Liver (tissue), 8 donors: ENCODE measurements at regions not wholly inside any gene's neighbourhood (a gene's known extent, or its start where the extent isn't known, plus 50 kb on each side); places are given as distances from the start of the nearest gene placed in this dataset.

ENCODE experiments used
- DNase-seq: peaks from one replicate; pipeline ENCODE4 v3.0.0-alpha.2; 2017; ENCODE audit warnings: low spot score
- H3K27ac ChIP-seq, 2 donors: one replicate each; pipeline ENCODE4 v1.7.0; 2013; ENCODE audit warnings: inconsistent platforms in 2 of 2, low read length in 2 of 2, control low read depth in 1 of 2, low read depth in 1 of 2, mild to moderate bottlenecking in 1 of 2
- H3K27me3 ChIP-seq, 4 donors: one replicate each; pipeline versions ENCODE4 v1.6.1 to v1.7.0; 2013; ENCODE audit warnings: low read length in 3 of 4, inconsistent platforms in 1 of 4, mild to moderate bottlenecking in 1 of 4, moderate library complexity in 1 of 4; ENCODE audit not compliant: control insufficient read depth in 4 of 4, insufficient read depth in 4 of 4
- H3K36me3 ChIP-seq, 4 donors: one replicate each; pipeline versions ENCODE4 v1.6.1 to v1.7.0; 2013; ENCODE audit warnings: low read length in 3 of 4, mild to moderate bottlenecking in 3 of 4, low read depth in 1 of 4, moderate library complexity in 1 of 4; ENCODE audit not compliant: control insufficient read depth in 4 of 4, insufficient read depth in 3 of 4
- H3K4me1 ChIP-seq, 4 donors: one replicate each; pipeline versions ENCODE4 v1.6.1 to v1.7.0; 2013; ENCODE audit warnings: low read length in 3 of 4, mild to moderate bottlenecking in 3 of 4, moderate library complexity in 1 of 4; ENCODE audit not compliant: control insufficient read depth in 4 of 4, insufficient read depth in 4 of 4
- H3K4me3 ChIP-seq, 3 donors: one replicate each; pipeline versions ENCODE4 v1.6.1 to v1.7.0; 2013; ENCODE audit warnings: low read length in 3 of 3, control low read depth in 1 of 3, low read depth in 1 of 3, mild to moderate bottlenecking in 1 of 3
- H3K9ac ChIP-seq, 2 donors: one replicate each; pipeline ENCODE4 v1.7.0; 2013; ENCODE audit warnings: low read length in 2 of 2, mild to moderate bottlenecking in 2 of 2, moderate library complexity in 2 of 2, control low read depth in 1 of 2, low read depth in 1 of 2
- H3K9me3 ChIP-seq, 4 donors: one replicate each; pipeline versions ENCODE4 v1.6.1 to v1.7.0; 2013; ENCODE audit warnings: low read length in 3 of 4; ENCODE audit not compliant: control insufficient read depth in 4 of 4
- EGR1 ChIP-seq, 2 donors: IDR thresholded peaks; 2 replicates each; pipeline ENCODE4 v1.6.1; 2016 to 2018; ENCODE audit warnings: antibody characterized with exemption in 2 of 2, low read depth in 2 of 2
- FOXA1 ChIP-seq: IDR thresholded peaks from 2 replicates; pipeline ENCODE4 v1.6.1; 2016; ENCODE audit warnings: antibody characterized with exemption
- FOXA2 ChIP-seq: IDR thresholded peaks from 2 replicates; pipeline ENCODE4 v1.6.1; 2016; ENCODE audit warnings: antibody characterized with exemption
- HNF4A ChIP-seq, 2 donors: conservative IDR thresholded peaks; 2 replicates each; pipeline ENCODE4 v1.6.1; 2016; ENCODE audit warnings: antibody characterized with exemption in 2 of 2, mild to moderate bottlenecking in 2 of 2
- HNF4G ChIP-seq: IDR thresholded peaks from 2 replicates; pipeline ENCODE4 v1.6.1; 2016; ENCODE audit warnings: antibody characterized with exemption
- JUND ChIP-seq, 2 donors: IDR thresholded peaks; 2 replicates each; pipeline ENCODE4 v1.6.1; 2016; ENCODE audit warnings: antibody characterized with exemption in 2 of 2
- NR2F2 ChIP-seq: IDR thresholded peaks from 2 replicates; pipeline ENCODE4 v1.6.1; 2016; ENCODE audit warnings: antibody characterized with exemption
- RAD21 ChIP-seq, 2 donors: IDR thresholded peaks; 2 replicates each; pipeline ENCODE4 v1.6.1; 2016; ENCODE audit warnings: antibody characterized with exemption in 2 of 2, mild to moderate bottlenecking in 2 of 2
- SP1 ChIP-seq: IDR thresholded peaks from 2 replicates; pipeline ENCODE4 v1.6.1; 2018; ENCODE audit warnings: antibody characterized with exemption, mild to moderate bottlenecking
- TAF1 ChIP-seq: conservative IDR thresholded peaks from 2 replicates; pipeline ENCODE4 v1.6.1; 2016; ENCODE audit warnings: antibody characterized with exemption, mild to moderate bottlenecking
- YY1 ChIP-seq: IDR thresholded peaks from 2 replicates; pipeline ENCODE4 v1.6.1; 2016; ENCODE audit warnings: antibody characterized with exemption, mild to moderate bottlenecking
- WGBS: extraction: QIAGEN DNeasy Blood & Tissue Kit; methylation state at CpG from one replicate; pipeline ENCODE4 v1.1.7; 2013; 5-methylcytosine and 5-hydroxymethylcytosine counted together
- TF ChIP-seq, protein P1 (sequence below): fragments of 150-350 bp; IDR thresholded peaks from 2 replicates; pipeline ENCODE4 v1.5.1; 2017; ENCODE audit warnings: improper control_type of control experiment, low read depth, low read length; ENCODE audit not compliant: missing input control
- TF ChIP-seq, protein P2 (sequence below): IDR thresholded peaks from 2 replicates; pipeline ENCODE4 v1.6.1; 2016; ENCODE audit warnings: antibody characterized with exemption
- TF ChIP-seq, protein P3 (sequence below): IDR thresholded peaks from 2 replicates; pipeline ENCODE4 v1.6.1; 2016; ENCODE audit warnings: antibody characterized with exemption
- donor health status: healthy.
- donor health status: healthy.
- donor health status: healthy.
- donor health status: healthy.
- donor health status: healthy.

GRCh38 chr21:16421007-16421406, 691.2 kb downstream of the USP25 start:
- Histone ChIP-seq H3K36me3 (no peaks in the 10 kb centered on the region), H3K4me3 (peak overlapping the region in 1 of 3 donors; percentile 79), H3K9ac (peak overlapping the region; percentile 81 to 99), H3K9me3 (no peaks in the 10 kb centered on the region), H3K27ac (peak overlapping the region; percentile 89 to 95), H3K27me3 (no peaks in the 10 kb centered on the region), H3K4me1 (peaks cover 0 to 31% (median 4%) of the 10 kb centered on the region in 4 donors)
- TF ChIP-seq EGR1 (IDR thresholded peaks at IDR 0.05; ENCODE audit: low read depth in 2 of 2) (no peak), HNF4A (conservative IDR thresholded peaks at IDR 0.05) (no peak), HNF4G (no peak), JUND (IDR thresholded peaks at IDR 0.05) (no peak), TAF1 (no peak), RAD21 (IDR thresholded peaks at IDR 0.05) (no peak), FOXA2 (no peak)
- TF ChIP-seq, protein P1, sequence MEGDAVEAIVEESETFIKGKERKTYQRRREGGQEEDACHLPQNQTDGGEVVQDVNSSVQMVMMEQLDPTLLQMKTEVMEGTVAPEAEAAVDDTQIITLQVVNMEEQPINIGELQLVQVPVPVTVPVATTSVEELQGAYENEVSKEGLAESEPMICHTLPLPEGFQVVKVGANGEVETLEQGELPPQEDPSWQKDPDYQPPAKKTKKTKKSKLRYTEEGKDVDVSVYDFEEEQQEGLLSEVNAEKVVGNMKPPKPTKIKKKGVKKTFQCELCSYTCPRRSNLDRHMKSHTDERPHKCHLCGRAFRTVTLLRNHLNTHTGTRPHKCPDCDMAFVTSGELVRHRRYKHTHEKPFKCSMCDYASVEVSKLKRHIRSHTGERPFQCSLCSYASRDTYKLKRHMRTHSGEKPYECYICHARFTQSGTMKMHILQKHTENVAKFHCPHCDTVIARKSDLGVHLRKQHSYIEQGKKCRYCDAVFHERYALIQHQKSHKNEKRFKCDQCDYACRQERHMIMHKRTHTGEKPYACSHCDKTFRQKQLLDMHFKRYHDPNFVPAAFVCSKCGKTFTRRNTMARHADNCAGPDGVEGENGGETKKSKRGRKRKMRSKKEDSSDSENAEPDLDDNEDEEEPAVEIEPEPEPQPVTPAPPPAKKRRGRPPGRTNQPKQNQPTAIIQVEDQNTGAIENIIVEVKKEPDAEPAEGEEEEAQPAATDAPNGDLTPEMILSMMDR = no peak
- no peak for DNase-seq
- 25% methylated on average over 2 of the region's 2 CpGs for WGBS

DNA sequence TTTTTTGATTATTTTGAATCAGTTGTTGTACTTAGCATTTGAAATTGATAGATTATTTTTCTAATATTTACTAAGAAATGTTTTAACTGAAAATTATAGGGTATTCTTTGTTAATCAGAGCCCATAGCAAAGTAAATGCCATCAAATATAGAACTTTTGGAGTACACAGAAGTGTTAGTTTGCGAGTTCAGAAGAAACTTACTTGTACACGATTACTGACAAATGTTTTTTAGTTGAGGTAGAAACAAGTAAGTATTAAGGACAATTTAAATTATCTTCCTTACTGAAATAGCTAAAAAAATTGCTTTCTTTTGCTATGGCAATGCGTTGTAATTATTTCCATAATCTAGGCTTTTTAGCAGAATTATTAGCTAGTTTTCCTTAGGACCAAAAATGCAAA, 692.2 kb downstream of the USP25 start:
- peaks cover 0 to 31% (median 4%) of the 10 kb centered on the region in 4 donors for H3K4me1 ChIP-seq
- peak overlapping the region; percentile 81 to 99 for H3K9ac ChIP-seq
- H3K27ac ChIP-seq = peak overlapping the region; percentile 41 to 56

More for the DNA sequence above, 692.2 kb downstream of the USP25 start:
- WGBS = 35% methylated on average over 3 of the region's 3 CpGs
- Histone ChIP-seq H3K4me3 (peak overlapping the region in 1 of 3 donors; percentile 79), H3K9me3 (no peaks in the 10 kb centered on the region), H3K27me3 (no peaks in the 10 kb centered on the region), H3K36me3 (no peaks in the 10 kb centered on the region)
- TF ChIP-seq FOXA1 (no peak), NR2F2 (no peak), RAD21 (IDR thresholded peaks at IDR 0.05) (no peak), JUND (IDR thresholded peaks at IDR 0.05) (no peak), TAF1 (no peak), HNF4G (no peak), SP1 (no peak), YY1 (no peak), EGR1 (IDR thresholded peaks at IDR 0.05; ENCODE audit: low read depth in 2 of 2) (no peak), HNF4A (conservative IDR thresholded peaks at IDR 0.05) (no peak)
- TF ChIP-seq, protein P1 = no peak
- TF ChIP-seq, protein P2, sequence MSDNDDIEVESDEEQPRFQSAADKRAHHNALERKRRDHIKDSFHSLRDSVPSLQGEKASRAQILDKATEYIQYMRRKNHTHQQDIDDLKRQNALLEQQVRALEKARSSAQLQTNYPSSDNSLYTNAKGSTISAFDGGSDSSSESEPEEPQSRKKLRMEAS = no peak
- TF ChIP-seq, protein P3, sequence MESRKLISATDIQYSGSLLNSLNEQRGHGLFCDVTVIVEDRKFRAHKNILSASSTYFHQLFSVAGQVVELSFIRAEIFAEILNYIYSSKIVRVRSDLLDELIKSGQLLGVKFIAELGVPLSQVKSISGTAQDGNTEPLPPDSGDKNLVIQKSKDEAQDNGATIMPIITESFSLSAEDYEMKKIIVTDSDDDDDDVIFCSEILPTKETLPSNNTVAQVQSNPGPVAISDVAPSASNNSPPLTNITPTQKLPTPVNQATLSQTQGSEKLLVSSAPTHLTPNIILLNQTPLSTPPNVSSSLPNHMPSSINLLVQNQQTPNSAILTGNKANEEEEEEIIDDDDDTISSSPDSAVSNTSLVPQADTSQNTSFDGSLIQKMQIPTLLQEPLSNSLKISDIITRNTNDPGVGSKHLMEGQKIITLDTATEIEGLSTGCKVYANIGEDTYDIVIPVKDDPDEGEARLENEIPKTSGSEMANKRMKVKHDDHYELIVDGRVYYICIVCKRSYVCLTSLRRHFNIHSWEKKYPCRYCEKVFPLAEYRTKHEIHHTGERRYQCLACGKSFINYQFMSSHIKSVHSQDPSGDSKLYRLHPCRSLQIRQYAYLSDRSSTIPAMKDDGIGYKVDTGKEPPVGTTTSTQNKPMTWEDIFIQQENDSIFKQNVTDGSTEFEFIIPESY = no peak
- no peak for DNase-seq
